ENCODE measurements at regions not wholly inside any gene's neighbourhood (a gene's known extent, or its start where the extent isn't known, plus 50 kb on each side); places are given as distances from the start of the nearest gene placed in this dataset.

GRCh38 chr5:104635227-104635626 is 1072.6 kb upstream of the NUDT12 start:
- no CpG with 5 or more reads among the region's 3 CpGs for WGBS (ENCODE audit: insufficient coverage)

GRCh38 chr5:104628911-104629310 is 1066.3 kb upstream of the NUDT12 start:
- Histone ChIP-seq H3K4me1 (ENCODE audit: control insufficient read depth, insufficient read depth, low read length) (no peaks in the 10 kb centered on the region), H3K9me3 (replicated peaks; ENCODE audit: control insufficient read depth, low read depth, low read length) (peaks cover 3% of the 10 kb centered on the region), H3K27me3 (ENCODE audit: control insufficient read depth, insufficient read depth, low read length) (no peaks in the 10 kb centered on the region), H3K4me3 (ENCODE audit: low read length) (no peak overlapping the region), H3K27ac (ENCODE audit: low read length) (no peak overlapping the region), H3K36me3 (ENCODE audit: control insufficient read depth, insufficient read depth, low read length) (no peaks in the 10 kb centered on the region)
- no peak for DNase-seq

More at GRCh38 chr5:104635227-104635626, 1072.6 kb upstream of the NUDT12 start:
- Histone ChIP-seq H3K4me1 (ENCODE audit: control insufficient read depth, insufficient read depth, low read length) (no peaks in the 10 kb centered on the region), H3K9me3 (replicated peaks; ENCODE audit: control insufficient read depth, low read depth, low read length) (no peaks in the 10 kb centered on the region), H3K4me3 (ENCODE audit: low read length) (no peak overlapping the region), H3K27me3 (ENCODE audit: control insufficient read depth, insufficient read depth, low read length) (no peaks in the 10 kb centered on the region), H3K27ac (ENCODE audit: low read length) (no peak overlapping the region), H3K36me3 (ENCODE audit: control insufficient read depth, insufficient read depth, low read length) (no peaks in the 10 kb centered on the region)
- DNase-seq: no peak

DNA sequence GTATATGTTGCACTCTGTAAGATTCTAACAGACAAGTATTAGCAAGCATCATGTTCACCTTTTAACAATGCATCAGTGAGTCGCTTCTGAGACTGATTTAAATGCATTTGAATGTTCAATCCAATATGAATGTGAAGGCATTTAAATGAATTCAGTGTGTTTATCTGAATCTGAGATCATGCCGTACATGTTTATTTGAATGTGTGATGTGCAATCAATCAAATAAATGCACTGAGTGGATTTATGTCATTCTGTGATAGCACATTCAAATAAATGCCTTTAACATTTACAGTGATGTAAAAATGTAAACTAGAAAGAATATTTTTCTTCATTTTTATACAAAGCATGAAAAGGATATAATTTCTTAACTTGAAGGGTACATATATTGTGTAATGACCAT is 1063.5 kb upstream of the NUDT12 start:
- Histone ChIP-seq H3K27ac (ENCODE audit: low read length) (no peak overlapping the region), H3K27me3 (ENCODE audit: control insufficient read depth, insufficient read depth, low read length) (no peaks in the 10 kb centered on the region), H3K4me3 (ENCODE audit: low read length) (no peak overlapping the region), H3K4me1 (ENCODE audit: control insufficient read depth, insufficient read depth, low read length) (no peaks in the 10 kb centered on the region), H3K36me3 (ENCODE audit: control insufficient read depth, insufficient read depth, low read length) (no peaks in the 10 kb centered on the region), H3K9me3 (replicated peaks; ENCODE audit: control insufficient read depth, low read depth, low read length) (peaks cover 3% of the 10 kb centered on the region)
- no CpG with 5 or more reads among the region's 2 CpGs for WGBS (ENCODE audit: insufficient coverage)
- no peak for DNase-seq

- WGBS (ENCODE audit: insufficient coverage): 96% methylated on average over 3 of the region's 6 CpGs
- Histone ChIP-seq H3K4me3 (ENCODE audit: low read length) (no peak overlapping the region), H3K27ac (ENCODE audit: low read length) (no peak overlapping the region), H3K36me3 (ENCODE audit: control insufficient read depth, insufficient read depth, low read length) (no peaks in the 10 kb centered on the region), H3K27me3 (ENCODE audit: control insufficient read depth, insufficient read depth, low read length) (no peaks in the 10 kb centered on the region), H3K4me1 (ENCODE audit: control insufficient read depth, insufficient read depth, low read length) (no peaks in the 10 kb centered on the region), H3K9me3 (replicated peaks; ENCODE audit: control insufficient read depth, low read depth, low read length) (no peaks in the 10 kb centered on the region)
- DNase-seq: no peak
These were observed 1049.4 kb upstream of the NUDT12 start for GRCh38 chr5:104612005-104612404.

GRCh38 chr5:104611135-104611767 is 1048.7 kb upstream of the NUDT12 start:
- Histone ChIP-seq H3K9me3 (replicated peaks; ENCODE audit: control insufficient read depth, low read depth, low read length) (no peaks in the 10 kb centered on the region), H3K27me3 (ENCODE audit: control insufficient read depth, insufficient read depth, low read length) (no peaks in the 10 kb centered on the region), H3K4me1 (ENCODE audit: control insufficient read depth, insufficient read depth, low read length) (no peaks in the 10 kb centered on the region), H3K4me3 (ENCODE audit: low read length) (no peak overlapping the region), H3K36me3 (ENCODE audit: control insufficient read depth, insufficient read depth, low read length) (no peaks in the 10 kb centered on the region), H3K27ac (ENCODE audit: low read length) (no peak overlapping the region)
- peak; percentile 6 for DNase-seq
- 83% methylated on average over 1 of the region's 6 CpGs for WGBS (ENCODE audit: insufficient coverage)

DNA sequence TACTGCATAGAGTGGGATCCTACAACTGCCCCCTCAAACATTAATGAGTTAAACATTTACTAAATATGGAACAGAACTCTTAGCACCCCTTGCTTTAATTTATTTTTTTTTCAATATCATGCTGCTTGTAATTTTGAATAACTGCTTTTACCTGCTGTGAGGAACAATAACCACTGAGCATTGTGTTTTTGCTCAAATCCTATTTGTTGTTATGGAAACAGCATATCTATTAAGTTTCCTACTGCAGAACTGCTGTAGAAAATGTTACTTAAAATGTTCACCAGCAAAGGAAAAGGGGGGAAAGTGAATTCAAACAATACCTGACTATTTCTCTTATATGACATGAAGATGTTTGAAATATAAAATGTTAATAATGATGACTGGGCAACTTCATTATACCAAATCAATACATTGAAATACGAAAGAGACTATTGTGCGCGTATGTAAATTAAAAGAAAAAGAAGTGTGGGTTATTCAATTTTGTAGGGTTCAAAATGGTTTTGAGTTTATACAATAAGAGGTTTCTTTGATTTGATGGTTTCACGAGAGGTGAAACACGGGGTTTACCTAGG is 1043.8 kb upstream of the NUDT12 start:
- Histone ChIP-seq H3K9me3 (replicated peaks; ENCODE audit: control insufficient read depth, low read depth, low read length) (no peaks in the 10 kb centered on the region), H3K27ac (ENCODE audit: low read length) (no peak overlapping the region), H3K27me3 (ENCODE audit: control insufficient read depth, insufficient read depth, low read length) (no peaks in the 10 kb centered on the region), H3K36me3 (ENCODE audit: control insufficient read depth, insufficient read depth, low read length) (no peaks in the 10 kb centered on the region), H3K4me1 (ENCODE audit: control insufficient read depth, insufficient read depth, low read length) (no peaks in the 10 kb centered on the region), H3K4me3 (ENCODE audit: low read length) (no peak overlapping the region)
- no CpG with 5 or more reads among the region's 5 CpGs for WGBS (ENCODE audit: insufficient coverage)
- DNase-seq: no peak

- no peaks in the 10 kb centered on the region for H3K27me3 ChIP-seq (ENCODE audit: control insufficient read depth, insufficient read depth, low read length)
- H3K9me3 ChIP-seq (replicated peaks; ENCODE audit: control insufficient read depth, low read depth, low read length): peaks cover 7% of the 10 kb centered on the region
- H3K36me3 ChIP-seq (ENCODE audit: control insufficient read depth, insufficient read depth, low read length): no peaks in the 10 kb centered on the region
- no peak overlapping the region for H3K27ac ChIP-seq (ENCODE audit: low read length)
- DNase-seq: no peak
- no CpG with 5 or more reads among the region's 2 CpGs for WGBS (ENCODE audit: insufficient coverage)
- no peak overlapping the region for H3K4me3 ChIP-seq (ENCODE audit: low read length)
- H3K4me1 ChIP-seq (ENCODE audit: control insufficient read depth, insufficient read depth, low read length): no peaks in the 10 kb centered on the region
These were observed 1037.1 kb upstream of the NUDT12 start for GRCh38 chr5:104599726-104600125.

- Histone ChIP-seq H3K9me3 (replicated peaks; ENCODE audit: control insufficient read depth, low read depth, low read length) (peaks cover 14% of the 10 kb centered on the region), H3K4me1 (ENCODE audit: control insufficient read depth, insufficient read depth, low read length) (no peaks in the 10 kb centered on the region), H3K36me3 (ENCODE audit: control insufficient read depth, insufficient read depth, low read length) (no peaks in the 10 kb centered on the region), H3K27ac (ENCODE audit: low read length) (no peak overlapping the region), H3K27me3 (ENCODE audit: control insufficient read depth, insufficient read depth, low read length) (no peaks in the 10 kb centered on the region), H3K4me3 (ENCODE audit: low read length) (no peak overlapping the region)
- WGBS (ENCODE audit: insufficient coverage): 0% methylated on average over 1 of the region's 1 CpG
- no peak for DNase-seq
These were observed 1035.7 kb upstream of the NUDT12 start for GRCh38 chr5:104598285-104598684.

DNA sequence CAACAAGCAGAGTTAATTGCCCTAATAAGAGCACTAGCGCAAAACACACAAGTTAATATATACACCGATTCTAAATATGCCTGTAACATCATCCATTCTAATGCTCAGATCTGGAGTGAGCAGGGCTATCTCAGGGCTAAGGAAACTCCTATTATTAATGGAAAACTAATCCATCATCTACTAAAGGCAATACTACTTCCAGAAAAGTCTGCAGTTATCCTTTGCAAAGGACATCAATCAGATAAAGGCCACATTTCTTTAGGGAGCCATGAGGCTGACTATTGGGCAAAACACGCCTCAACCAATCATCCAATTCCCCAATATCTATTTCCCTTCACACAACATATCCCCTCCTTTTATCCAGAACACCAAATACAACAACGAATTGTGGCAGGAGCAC is 1032.3 kb upstream of the NUDT12 start:
- H3K4me1 ChIP-seq (ENCODE audit: control insufficient read depth, insufficient read depth, low read length): no peaks in the 10 kb centered on the region
- no peaks in the 10 kb centered on the region for H3K36me3 ChIP-seq (ENCODE audit: control insufficient read depth, insufficient read depth, low read length)
- no peak overlapping the region for H3K4me3 ChIP-seq (ENCODE audit: low read length)
- H3K27ac ChIP-seq (ENCODE audit: low read length): no peak overlapping the region
- 94% methylated on average over 4 of the region's 4 CpGs for WGBS (ENCODE audit: insufficient coverage)
- peaks cover 16% of the 10 kb centered on the region for H3K9me3 ChIP-seq (replicated peaks; ENCODE audit: control insufficient read depth, low read depth, low read length)
- H3K27me3 ChIP-seq (ENCODE audit: control insufficient read depth, insufficient read depth, low read length): no peaks in the 10 kb centered on the region
- no peak for DNase-seq

- H3K27ac ChIP-seq (ENCODE audit: low read length): no peak overlapping the region
- H3K4me1 ChIP-seq (ENCODE audit: control insufficient read depth, insufficient read depth, low read length): no peaks in the 10 kb centered on the region
These were observed 1014.1 kb upstream of the NUDT12 start for GRCh38 chr5:104576677-104577076.

More at GRCh38 chr5:104576677-104577076, 1014.1 kb upstream of the NUDT12 start:
- no peak overlapping the region for H3K4me3 ChIP-seq (ENCODE audit: low read length)
- no peaks in the 10 kb centered on the region for H3K36me3 ChIP-seq (ENCODE audit: control insufficient read depth, insufficient read depth, low read length)
- DNase-seq: no peak
- WGBS (ENCODE audit: insufficient coverage): 66% methylated on average over 5 of the region's 5 CpGs
- H3K27me3 ChIP-seq (ENCODE audit: control insufficient read depth, insufficient read depth, low read length): no peaks in the 10 kb centered on the region
- no peaks in the 10 kb centered on the region for H3K9me3 ChIP-seq (replicated peaks; ENCODE audit: control insufficient read depth, low read depth, low read length)

Measured in muscle of leg (tissue), 3 donors.